ENCODE measurements at regions not wholly inside any gene's neighbourhood (a gene's known extent, or its start where the extent isn't known, plus 50 kb on each side); places are given as distances from the start of the nearest gene placed in this dataset.

GRCh38 chr3:30226601-30227151 is 379.7 kb upstream of the TGFBR2 start:
- Histone ChIP-seq H4K20me1 (ENCODE audit: control insufficient read depth, insufficient read depth, low read depth, low read length) (no peaks in the 10 kb centered on the region), H3K9me3 (ENCODE audit: control insufficient read depth, insufficient read depth, low read length) (no peaks in the 10 kb centered on the region), H3K79me2 (ENCODE audit: control insufficient read depth, low read length) (no peaks in the 10 kb centered on the region), H3K27ac (ENCODE audit: low read depth, low read length) (no peak overlapping the region), H3K27me3 (ENCODE audit: control insufficient read depth, low read length) (no peaks in the 10 kb centered on the region; the same call in 1 of the 2 replicates), H3F3A (ENCODE audit: control insufficient read depth, insufficient read depth) (no peaks in the 10 kb centered on the region), H3K4me1 (ENCODE audit: control insufficient read depth, low read length) (no peaks in the 10 kb centered on the region; the same call in 1 of the 2 replicates), H3K4me3 (ENCODE audit: low read length) (no peak overlapping the region), H3K9me2 (replicated peaks; ENCODE audit: control insufficient read depth, low read length) (no peaks in the 10 kb centered on the region), H3K36me3 (ENCODE audit: control insufficient read depth, low read length) (no peaks in the 10 kb centered on the region), H3K4me2 (ENCODE audit: low read length) (no peak overlapping the region)
- TF ChIP-seq CTCF (IDR thresholded peaks at IDR 0.05; ENCODE audit: low read depth, low read length, poor library complexity, severe bottlenecking) (no peak), EZH2phosphoT487 (IDR thresholded peaks at IDR 0.05; ENCODE audit: borderline replicate concordance, low read length) (no peak)

- Histone ChIP-seq H3K79me2 (ENCODE audit: control insufficient read depth, low read length) (no peaks in the 10 kb centered on the region), H3F3A (ENCODE audit: control insufficient read depth, insufficient read depth) (no peaks in the 10 kb centered on the region), H3K9me3 (ENCODE audit: control insufficient read depth, insufficient read depth, low read length) (no peaks in the 10 kb centered on the region), H4K20me1 (ENCODE audit: control insufficient read depth, insufficient read depth, low read depth, low read length) (no peaks in the 10 kb centered on the region), H3K27ac (ENCODE audit: low read depth, low read length) (no peak overlapping the region), H3K4me1 (ENCODE audit: control insufficient read depth, low read length) (no peaks in the 10 kb centered on the region), H3K9me2 (replicated peaks; ENCODE audit: control insufficient read depth, low read length) (no peaks in the 10 kb centered on the region), H3K36me3 (ENCODE audit: control insufficient read depth, low read length) (no peaks in the 10 kb centered on the region), H3K4me2 (ENCODE audit: low read length) (no peak overlapping the region), H3K4me3 (ENCODE audit: low read length) (no peak overlapping the region), H3K27me3 (ENCODE audit: control insufficient read depth, low read length) (no peaks in the 10 kb centered on the region; the same call in 1 of the 2 replicates)
- TF ChIP-seq CTCF (IDR thresholded peaks at IDR 0.05; ENCODE audit: low read depth, low read length, poor library complexity, severe bottlenecking) (no peak), EZH2phosphoT487 (IDR thresholded peaks at IDR 0.05; ENCODE audit: borderline replicate concordance, low read length) (no peak)
Observed at GRCh38 chr3:30227571-30228301, 378.7 kb upstream of the TGFBR2 start.

DNA sequence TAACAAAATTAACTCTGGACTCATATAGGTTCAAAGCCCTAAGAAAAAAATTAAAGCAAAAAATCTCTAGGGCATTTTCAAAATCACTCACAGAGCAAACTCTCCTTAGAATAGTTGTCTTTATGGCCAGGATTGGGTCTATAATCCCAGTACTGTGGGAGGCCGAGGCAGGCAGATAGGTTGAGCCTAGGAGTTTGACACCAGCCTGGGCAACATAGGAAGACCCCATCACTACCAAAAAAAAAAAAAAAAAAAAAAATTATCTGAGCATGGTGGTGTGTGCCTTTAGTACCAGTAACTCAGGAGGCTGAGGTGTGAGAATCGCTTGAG is 378.1 kb upstream of the TGFBR2 start:
- Histone ChIP-seq H3K27me3 (ENCODE audit: control insufficient read depth, low read length) (no peaks in the 10 kb centered on the region), H3K79me2 (ENCODE audit: control insufficient read depth, low read length) (no peaks in the 10 kb centered on the region), H3K36me3 (ENCODE audit: control insufficient read depth, low read length) (no peaks in the 10 kb centered on the region), H3K4me1 (ENCODE audit: control insufficient read depth, low read length) (no peaks in the 10 kb centered on the region), H3K27ac (ENCODE audit: low read depth, low read length) (no peak overlapping the region), H3K9me3 (ENCODE audit: control insufficient read depth, insufficient read depth, low read length) (no peaks in the 10 kb centered on the region), H3K4me2 (ENCODE audit: low read length) (no peak overlapping the region), H3K4me3 (ENCODE audit: low read length) (no peak overlapping the region), H3F3A (ENCODE audit: control insufficient read depth, insufficient read depth) (no peaks in the 10 kb centered on the region), H4K20me1 (ENCODE audit: control insufficient read depth, insufficient read depth, low read depth, low read length) (no peaks in the 10 kb centered on the region), H3K9me2 (replicated peaks; ENCODE audit: control insufficient read depth, low read length) (no peaks in the 10 kb centered on the region)
- TF ChIP-seq CTCF (IDR thresholded peaks at IDR 0.05; ENCODE audit: low read depth, low read length, poor library complexity, severe bottlenecking) (no peak), EZH2phosphoT487 (IDR thresholded peaks at IDR 0.05; ENCODE audit: borderline replicate concordance, low read length) (no peak)

Measured in DOHH2 (cell line).